22Rv1 (cell line): ENCODE measurements at regions not wholly inside any gene's neighbourhood (a gene's known extent, or its start where the extent isn't known, plus 50 kb on each side); places are given as distances from the start of the nearest gene placed in this dataset.

Source experiments
- H3K27ac ChIP-seq: fragments of 450-650 bp; 2 replicates; pipeline ENCODE4 v1.5.1; 2017
- CTCF ChIP-seq: fragments of 450-650 bp; IDR thresholded peaks from 2 replicates; pipeline ENCODE4 v1.5.1; 2017; ENCODE audit warnings: mild to moderate bottlenecking
- ZFX ChIP-seq: fragments of 450-650 bp; IDR thresholded peaks from 2 replicates; pipeline ENCODE4 v1.6.1; 2017; ENCODE audit warnings: antibody characterized with exemption, borderline replicate concordance

- no peak for TF ChIP-seq CTCF
- no peak for TF ChIP-seq ZFX
- H3K27ac ChIP-seq, result no peak overlapping the region
These were observed 135.0 kb upstream of the COL8A1 start for GRCh38 chr3:99503350-99503749.

GRCh38 chr3:99502871-99503270 is 135.5 kb upstream of the COL8A1 start:
- H3K27ac ChIP-seq, result no peak overlapping the region
- no peak for TF ChIP-seq ZFX
- TF ChIP-seq CTCF, result no peak

- H3K27ac ChIP-seq, result no peak overlapping the region
- TF ChIP-seq CTCF (no peak), ZFX (no peak)
These were observed 137.9 kb upstream of the COL8A1 start for GRCh38 chr3:99500485-99500884.

GRCh38 chr3:99499235-99500158 is 138.9 kb upstream of the COL8A1 start:
- TF ChIP-seq CTCF (peak; percentile 85), ZFX (no peak)
- no peak overlapping the region for H3K27ac ChIP-seq

- no peak overlapping the region for H3K27ac ChIP-seq
- TF ChIP-seq CTCF (no peak), ZFX (no peak)
These were observed 139.7 kb upstream of the COL8A1 start for GRCh38 chr3:99498550-99499234.

- H3K27ac ChIP-seq, result no peak overlapping the region
- TF ChIP-seq CTCF, result no peak
- no peak for TF ChIP-seq ZFX
These were observed 150.5 kb upstream of the COL8A1 start for GRCh38 chr3:99487894-99488293.

GRCh38 chr3:99485286-99485685 is 153.1 kb upstream of the COL8A1 start:
- no peak overlapping the region for H3K27ac ChIP-seq
- TF ChIP-seq ZFX (no peak), CTCF (no peak)
